RWPE2 (cell line): ENCODE measurements at regions not wholly inside any gene's neighbourhood (a gene's known extent, or its start where the extent isn't known, plus 50 kb on each side); places are given as distances from the start of the nearest gene placed in this dataset.

Source experiments
- ATAC-seq: fragments of 200-7000 bp; cut with Tn5 transposase; 3 replicates; pipeline ENCODE4 v1.9.1; 2021; ENCODE audit warnings: low read depth
- DNase-seq: peaks from one replicate; pipeline ENCODE4 v3.0.0-alpha.2; 2020; ENCODE audit warnings: low spot score
- H3K27ac ChIP-seq: fragments of 450-650 bp; 2 replicates; pipeline ENCODE4 v1.5.1; 2017; ENCODE audit warnings: mild to moderate bottlenecking; ENCODE audit not compliant: poor library complexity, severe bottlenecking
- H3K27me3 ChIP-seq: fragments of 250-450 bp; sonication (Bioruptor Pico); 2 replicates; pipeline ENCODE4 v1.5.1; 2021; ENCODE audit warnings: mild to moderate bottlenecking, moderate library complexity; ENCODE audit not compliant: insufficient read depth, poor library complexity, severe bottlenecking
- H3K36me3 ChIP-seq: fragments of 250-450 bp; sonication (Bioruptor Pico); 2 replicates; pipeline ENCODE4 v1.5.1; 2020; ENCODE audit warnings: low read depth, mild to moderate bottlenecking, moderate library complexity
- H3K4me1 ChIP-seq: fragments of 250-450 bp; sonication (Bioruptor Pico); 2 replicates; pipeline ENCODE4 v1.5.1; 2021; ENCODE audit warnings: mild to moderate bottlenecking, moderate library complexity; ENCODE audit not compliant: insufficient read depth, poor library complexity, severe bottlenecking
- H3K4me3 ChIP-seq: fragments of 250-450 bp; sonication (Bioruptor Pico); 2 replicates; pipeline ENCODE4 v1.5.1; 2021; ENCODE audit warnings: mild to moderate bottlenecking, moderate library complexity; ENCODE audit not compliant: severe bottlenecking
- H3K9me3 ChIP-seq: fragments of 250-450 bp; sonication (Bioruptor Pico); 2 replicates; pipeline ENCODE4 v1.5.1; 2021; ENCODE audit warnings: mild to moderate bottlenecking, moderate library complexity; ENCODE audit not compliant: severe bottlenecking
- TF ChIP-seq, protein P1 (sequence below): fragments of 450-650 bp; IDR thresholded peaks from one replicate; pipeline ENCODE4 v1.5.1; 2017; ENCODE audit warnings: mild to moderate bottlenecking, moderate library complexity; ENCODE audit not compliant: poor library complexity, severe bottlenecking

DNA sequence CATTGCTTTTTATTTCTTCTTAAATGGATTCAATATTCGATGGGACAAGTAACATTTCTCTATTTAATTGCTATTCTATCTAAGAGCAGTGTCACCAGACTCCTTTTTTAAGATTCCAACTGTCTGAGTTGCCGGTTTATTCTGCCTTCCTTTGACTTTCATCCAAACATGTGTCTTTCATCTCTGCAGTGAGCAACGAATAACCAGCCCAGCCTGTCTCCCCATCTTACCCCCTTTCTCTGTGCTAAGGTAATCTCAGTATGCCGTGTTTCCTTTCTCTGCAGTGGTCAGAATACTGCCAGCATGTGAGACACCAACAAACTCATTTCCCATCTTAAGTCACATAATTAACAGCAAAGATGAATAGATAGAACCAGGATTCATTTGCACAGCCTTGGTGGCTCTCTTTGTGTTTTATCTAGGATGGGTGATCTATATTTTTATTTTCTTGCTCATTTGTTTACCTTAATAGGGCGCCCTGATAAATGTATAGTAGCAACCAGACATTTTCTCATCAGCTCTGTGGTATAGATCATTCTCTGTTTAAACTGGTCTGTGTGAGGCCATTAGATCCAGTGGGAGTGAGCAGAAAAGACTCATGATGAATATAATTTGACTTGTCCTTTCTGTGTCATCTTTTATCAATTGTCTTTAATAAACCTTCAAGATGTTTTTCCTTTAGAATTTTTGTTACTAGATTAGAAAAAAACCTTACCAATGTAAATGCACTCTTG, 394.8 kb upstream of the IGFBP7 start:
- TF ChIP-seq, protein P1, sequence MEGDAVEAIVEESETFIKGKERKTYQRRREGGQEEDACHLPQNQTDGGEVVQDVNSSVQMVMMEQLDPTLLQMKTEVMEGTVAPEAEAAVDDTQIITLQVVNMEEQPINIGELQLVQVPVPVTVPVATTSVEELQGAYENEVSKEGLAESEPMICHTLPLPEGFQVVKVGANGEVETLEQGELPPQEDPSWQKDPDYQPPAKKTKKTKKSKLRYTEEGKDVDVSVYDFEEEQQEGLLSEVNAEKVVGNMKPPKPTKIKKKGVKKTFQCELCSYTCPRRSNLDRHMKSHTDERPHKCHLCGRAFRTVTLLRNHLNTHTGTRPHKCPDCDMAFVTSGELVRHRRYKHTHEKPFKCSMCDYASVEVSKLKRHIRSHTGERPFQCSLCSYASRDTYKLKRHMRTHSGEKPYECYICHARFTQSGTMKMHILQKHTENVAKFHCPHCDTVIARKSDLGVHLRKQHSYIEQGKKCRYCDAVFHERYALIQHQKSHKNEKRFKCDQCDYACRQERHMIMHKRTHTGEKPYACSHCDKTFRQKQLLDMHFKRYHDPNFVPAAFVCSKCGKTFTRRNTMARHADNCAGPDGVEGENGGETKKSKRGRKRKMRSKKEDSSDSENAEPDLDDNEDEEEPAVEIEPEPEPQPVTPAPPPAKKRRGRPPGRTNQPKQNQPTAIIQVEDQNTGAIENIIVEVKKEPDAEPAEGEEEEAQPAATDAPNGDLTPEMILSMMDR, result no peak
- Histone ChIP-seq H3K9me3 (no peaks in the 10 kb centered on the region), H3K4me3 (no peak overlapping the region), H3K27me3 (peaks cover 24% of the 10 kb centered on the region), H3K4me1 (no peaks in the 10 kb centered on the region), H3K36me3 (no peaks in the 10 kb centered on the region), H3K27ac (no peak overlapping the region)
- no peak for DNase-seq
- ATAC-seq, result no peak

DNA sequence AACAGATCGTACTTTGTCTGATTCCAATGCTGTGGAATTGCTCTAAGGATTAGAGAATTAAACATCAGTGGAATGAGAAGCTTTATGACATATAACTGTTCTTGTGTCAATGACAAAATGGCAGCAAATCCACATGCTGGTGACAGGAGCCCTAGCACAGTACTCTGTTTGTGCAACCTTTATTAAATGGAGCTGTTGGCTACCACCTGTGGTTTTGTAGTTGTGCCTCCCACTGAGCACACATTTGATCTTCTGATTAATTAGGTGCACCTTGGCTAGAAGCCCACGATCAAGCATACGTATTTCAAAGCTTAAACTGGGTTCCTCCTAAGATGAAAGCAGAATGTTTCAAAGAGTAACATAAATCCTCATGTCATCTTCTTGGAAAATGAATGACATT, 394.0 kb upstream of the IGFBP7 start:
- no peak overlapping the region for H3K27ac ChIP-seq
- TF ChIP-seq, protein P1, result no peak
- H3K4me3 ChIP-seq, result no peak overlapping the region
- no peaks in the 10 kb centered on the region for H3K9me3 ChIP-seq
- H3K27me3 ChIP-seq, result peaks cover 24% of the 10 kb centered on the region
- DNase-seq, result no peak
- H3K36me3 ChIP-seq, result no peaks in the 10 kb centered on the region
- no peak for ATAC-seq
- H3K4me1 ChIP-seq, result no peaks in the 10 kb centered on the region

DNA sequence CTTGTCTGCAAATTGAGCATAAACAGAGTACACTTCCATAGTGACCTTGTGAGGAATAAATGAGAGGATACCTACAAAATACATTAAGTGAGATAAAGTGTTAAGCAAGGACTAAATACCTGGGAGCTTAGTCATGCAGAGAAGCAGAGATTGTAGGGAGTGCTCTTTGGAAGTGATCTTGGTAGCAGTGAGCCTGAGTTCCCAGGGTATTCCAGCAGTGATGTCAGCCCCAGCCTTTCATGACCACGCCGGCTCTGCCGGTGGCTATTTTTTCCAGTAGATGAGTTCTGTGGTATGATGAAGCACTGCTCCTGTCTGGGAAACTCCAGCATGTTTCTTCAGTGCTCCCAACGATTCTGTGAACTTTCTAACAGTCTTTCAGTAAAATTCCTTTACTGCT, 391.5 kb upstream of the IGFBP7 start:
- DNase-seq (no peak), ATAC-seq (peak; percentile 77)
- H3K4me3 ChIP-seq, result no peak overlapping the region
- H3K36me3 ChIP-seq, result no peaks in the 10 kb centered on the region
- H3K27ac ChIP-seq, result no peak overlapping the region
- no peaks in the 10 kb centered on the region for H3K4me1 ChIP-seq
- peaks cover 26% of the 10 kb centered on the region for H3K27me3 ChIP-seq
- TF ChIP-seq, protein P1, result no peak
- no peaks in the 10 kb centered on the region for H3K9me3 ChIP-seq

DNA sequence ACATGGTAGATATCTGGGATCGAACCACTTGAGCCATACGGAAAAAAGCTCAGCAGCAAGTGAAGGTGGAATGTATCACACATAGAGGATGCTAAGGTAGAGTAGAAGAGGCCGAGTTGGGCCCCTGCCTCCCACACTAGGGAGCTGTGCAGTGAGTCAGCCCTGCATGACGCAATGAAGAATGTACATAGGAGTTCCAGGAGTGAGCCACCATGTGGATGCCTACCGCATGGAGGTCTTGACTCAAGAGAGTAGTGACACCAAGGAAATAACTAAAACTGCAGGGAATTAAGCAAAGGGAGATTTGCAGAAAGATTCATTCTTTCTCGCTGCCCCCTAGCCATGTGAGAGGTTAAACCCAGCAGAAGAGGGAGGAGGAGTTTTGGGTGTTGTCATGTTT, 389.6 kb upstream of the IGFBP7 start:
- DNase-seq, result no peak

DNA sequence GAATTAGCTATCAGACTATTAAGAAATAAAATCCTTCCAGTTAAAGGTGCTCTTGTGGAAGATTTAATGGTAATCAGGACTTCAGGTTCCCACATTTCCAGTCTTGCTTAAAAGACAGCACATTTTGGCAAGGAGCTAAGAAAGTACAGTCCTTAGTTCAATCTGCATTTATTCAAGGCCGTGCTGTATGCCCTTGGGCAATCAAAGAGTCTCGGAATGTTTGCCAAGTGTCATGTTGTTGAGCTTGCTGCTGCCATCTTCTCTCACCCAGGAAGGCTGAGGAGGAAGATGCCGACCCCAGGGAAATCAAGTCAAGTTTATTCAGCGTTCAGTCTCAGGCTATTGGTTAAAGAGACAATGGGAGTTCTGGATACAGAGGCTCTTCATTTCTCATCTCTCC, 388.1 kb upstream of the IGFBP7 start:
- no peak for ATAC-seq
- TF ChIP-seq, protein P1, result no peak
- Histone ChIP-seq H3K36me3 (no peaks in the 10 kb centered on the region), H3K27ac (no peak overlapping the region), H3K9me3 (no peaks in the 10 kb centered on the region), H3K4me1 (no peaks in the 10 kb centered on the region), H3K27me3 (peaks cover 2% of the 10 kb centered on the region), H3K4me3 (no peak overlapping the region)
- DNase-seq, result no peak

More for the DNA sequence above, 389.6 kb upstream of the IGFBP7 start:
- Histone ChIP-seq H3K4me1 (no peaks in the 10 kb centered on the region), H3K27ac (no peak overlapping the region), H3K4me3 (no peak overlapping the region), H3K9me3 (no peaks in the 10 kb centered on the region), H3K36me3 (no peaks in the 10 kb centered on the region), H3K27me3 (peaks cover 16% of the 10 kb centered on the region)
- TF ChIP-seq, protein P1, result no peak
- ATAC-seq, result peak; percentile 46; the same call in 1 of the 3 replicates
